PC-3 (cell line): ENCODE measurements at regions not wholly inside any gene's neighbourhood (a gene's known extent, or its start where the extent isn't known, plus 50 kb on each side); places are given as distances from the start of the nearest gene placed in this dataset.
A peak's percentile ranks its signal among the peaks of the same experiment; 100 is the strongest.

Experiments
- ATAC-seq: fragments of 200-7000 bp; cut with Tn5 transposase; 2 replicates; pipeline ENCODE4 v1.9.1; 2020; ENCODE audit warnings: mild to moderate bottlenecking, moderate library complexity
- BruUV-seq: library from RNA; stranded (reverse); fragments of 400-500 nt; replicated peaks from 2 replicates; lab custom pipeline; 2021; lab: Mats Ljungman, UMichigan
- CTCF ChIA-PET: fragments of 300-600 bp; sonication (Branson Sonifier 250); formaldehyde crosslinking; loops from one replicate; lab custom pipeline; 2022; ENCODE audit warnings: antibody characterized with exemption; lab: Charles Lee
- POLR2A ChIA-PET: fragments of 300-600 bp; sonication (Branson Sonifier 250); formaldehyde crosslinking; loops from one replicate; lab custom pipeline; 2022; ENCODE audit warnings: antibody characterized with exemption; ENCODE audit not compliant: unreplicated experiment; lab: Charles Lee
- DNase-seq: peaks from one replicate; pipeline ENCODE4 v3.0.0-alpha.2; 2015
- H2AFZ ChIP-seq: fragments of 300-600 bp; sonication (generic); 2 replicates; pipeline ENCODE4 v1.6.0; 2016; ENCODE audit warnings: antibody characterized with exemption, low read length
- H3F3A ChIP-seq: fragments of 300-600 bp; sonication (generic); one replicate; pipeline ENCODE4 v1.6.0; 2017; ENCODE audit warnings: antibody characterized with exemption, low read length, control low read depth, mild to moderate bottlenecking; ENCODE audit not compliant: unreplicated experiment
- H3K27ac ChIP-seq: fragments of 300-600 bp; sonication (generic); 2 replicates; pipeline ENCODE4 v1.5.1; 2016; ENCODE audit warnings: mild to moderate bottlenecking, low read length
- H3K27me3 ChIP-seq: fragments of 300-600 bp; sonication (generic); 2 replicates; pipeline ENCODE4 v1.6.1; 2016; ENCODE audit warnings: low read length, mixed read lengths
- H3K36me3 ChIP-seq: fragments of 300-600 bp; sonication (generic); 2 replicates; pipeline ENCODE4 v1.6.1; 2016; ENCODE audit warnings: low read depth, mixed run types, low read length, mixed read lengths
- H3K4me1 ChIP-seq: fragments of 300-600 bp; sonication (generic); 2 replicates; pipeline ENCODE4 v1.5.1; 2016; ENCODE audit warnings: low read length; ENCODE audit not compliant: insufficient read depth
- H3K4me2 ChIP-seq: fragments of 300-600 bp; sonication (generic); 2 replicates; pipeline ENCODE4 v1.6.0; 2016; ENCODE audit warnings: low read length
- H3K4me3 ChIP-seq: fragments of 300-600 bp; sonication (generic); 2 replicates; pipeline ENCODE4 v1.5.1; 2016; ENCODE audit warnings: mild to moderate bottlenecking, low read length, mixed read lengths
- H3K79me2 ChIP-seq: fragments of 300-600 bp; sonication (generic); 2 replicates; pipeline ENCODE4 v1.6.1; 2017; ENCODE audit warnings: low read length, mixed read lengths
- H3K9ac ChIP-seq: fragments of 300-600 bp; sonication (generic); 2 replicates; pipeline ENCODE4 v1.6.0; 2016; ENCODE audit warnings: mild to moderate bottlenecking, low read length
- H3K9me2 ChIP-seq: fragments of 300-600 bp; sonication (generic); replicated peaks from 2 replicates; pipeline ENCODE4 v1.6.1; 2016; ENCODE audit warnings: mixed run types, low read length, mixed read lengths
- H3K9me3 ChIP-seq: fragments of 300-600 bp; sonication (generic); 2 replicates; pipeline ENCODE4 v1.6.1; 2016; ENCODE audit warnings: low read length, mixed read lengths
- H4K20me1 ChIP-seq: fragments of 300-600 bp; sonication (generic); 2 replicates; pipeline ENCODE4 v1.6.1; 2016; ENCODE audit warnings: low read length, mixed read lengths
- EZH2 ChIP-seq: fragments of 300-600 bp; sonication (generic); IDR thresholded peaks from one replicate; pipeline ENCODE4 v1.6.1; 2017; ENCODE audit warnings: antibody characterized with exemption, mild to moderate bottlenecking, low read length; ENCODE audit not compliant: unreplicated experiment
- EZH2phosphoT487 ChIP-seq: fragments of 300-600 bp; sonication (generic); IDR thresholded peaks from 2 replicates; pipeline ENCODE4 v1.6.1; 2018; ENCODE audit warnings: mild to moderate bottlenecking, antibody characterized with exemption, low read length, borderline replicate concordance
- intact Hi-C: fragments of 100-400 bp; cut with micrococcal nuclease; formaldehyde crosslinking; loops from 2 replicates; pipeline ENCODE4 v1.9.0; 2023
- TF ChIP-seq, protein P1 (sequence below): fragments of 300-600 bp; sonication (generic); conservative IDR thresholded peaks from 2 replicates; pipeline ENCODE4 v1.5.1; 2017; ENCODE audit warnings: antibody characterized with exemption, low read depth, mild to moderate bottlenecking, low read length

DNA sequence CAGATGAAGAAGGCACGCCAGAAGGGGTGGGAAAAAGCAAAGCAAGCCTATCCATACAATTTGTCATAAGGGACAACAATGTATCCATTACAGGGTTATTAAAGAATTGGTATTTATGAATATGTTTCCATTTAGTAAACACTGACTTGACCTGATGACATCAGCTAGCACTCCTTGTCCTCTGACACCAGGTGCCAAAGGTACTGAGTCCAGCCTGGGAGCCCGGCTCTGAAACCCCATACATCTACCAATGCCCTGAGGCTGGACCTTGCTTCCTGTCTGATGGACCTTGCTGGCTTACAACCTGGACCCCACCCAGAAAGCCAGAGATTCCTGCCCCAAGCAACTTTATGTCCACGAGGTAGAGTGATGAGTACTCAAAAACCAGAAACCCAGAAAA lies 263.0 kb upstream of the ATP11B start:
- H2AFZ ChIP-seq, result no peak overlapping the region
- H3K27ac ChIP-seq, result no peak overlapping the region
- no peaks in the 10 kb centered on the region for H3K36me3 ChIP-seq
- no TSS peak for BruUV-seq
- no peaks in the 10 kb centered on the region for H3K27me3 ChIP-seq
- H3K4me2 ChIP-seq, result no peak overlapping the region
- intact Hi-C loops, result no loop called here
- CTCF ChIA-PET, result no interaction called here
- POLR2A ChIA-PET, result no interaction called here
- H3K9me3 ChIP-seq, result no peaks in the 10 kb centered on the region
- no peaks in the 10 kb centered on the region for H3K4me1 ChIP-seq
- ATAC-seq (no peak), DNase-seq (no peak)
- TF ChIP-seq, protein P1, sequence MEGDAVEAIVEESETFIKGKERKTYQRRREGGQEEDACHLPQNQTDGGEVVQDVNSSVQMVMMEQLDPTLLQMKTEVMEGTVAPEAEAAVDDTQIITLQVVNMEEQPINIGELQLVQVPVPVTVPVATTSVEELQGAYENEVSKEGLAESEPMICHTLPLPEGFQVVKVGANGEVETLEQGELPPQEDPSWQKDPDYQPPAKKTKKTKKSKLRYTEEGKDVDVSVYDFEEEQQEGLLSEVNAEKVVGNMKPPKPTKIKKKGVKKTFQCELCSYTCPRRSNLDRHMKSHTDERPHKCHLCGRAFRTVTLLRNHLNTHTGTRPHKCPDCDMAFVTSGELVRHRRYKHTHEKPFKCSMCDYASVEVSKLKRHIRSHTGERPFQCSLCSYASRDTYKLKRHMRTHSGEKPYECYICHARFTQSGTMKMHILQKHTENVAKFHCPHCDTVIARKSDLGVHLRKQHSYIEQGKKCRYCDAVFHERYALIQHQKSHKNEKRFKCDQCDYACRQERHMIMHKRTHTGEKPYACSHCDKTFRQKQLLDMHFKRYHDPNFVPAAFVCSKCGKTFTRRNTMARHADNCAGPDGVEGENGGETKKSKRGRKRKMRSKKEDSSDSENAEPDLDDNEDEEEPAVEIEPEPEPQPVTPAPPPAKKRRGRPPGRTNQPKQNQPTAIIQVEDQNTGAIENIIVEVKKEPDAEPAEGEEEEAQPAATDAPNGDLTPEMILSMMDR, result no peak
- H3F3A ChIP-seq, result no peaks in the 10 kb centered on the region
- H3K4me3 ChIP-seq, result no peak overlapping the region
- no peaks in the 10 kb centered on the region for H4K20me1 ChIP-seq
- H3K9me2 ChIP-seq, result no peaks in the 10 kb centered on the region
- H3K79me2 ChIP-seq, result no peaks in the 10 kb centered on the region
- H3K9ac ChIP-seq, result no peak overlapping the region

GRCh38 chr3:182533394-182533793 lies 259.9 kb upstream of the ATP11B start:
- DNase-seq, result peak; percentile 41

DNA sequence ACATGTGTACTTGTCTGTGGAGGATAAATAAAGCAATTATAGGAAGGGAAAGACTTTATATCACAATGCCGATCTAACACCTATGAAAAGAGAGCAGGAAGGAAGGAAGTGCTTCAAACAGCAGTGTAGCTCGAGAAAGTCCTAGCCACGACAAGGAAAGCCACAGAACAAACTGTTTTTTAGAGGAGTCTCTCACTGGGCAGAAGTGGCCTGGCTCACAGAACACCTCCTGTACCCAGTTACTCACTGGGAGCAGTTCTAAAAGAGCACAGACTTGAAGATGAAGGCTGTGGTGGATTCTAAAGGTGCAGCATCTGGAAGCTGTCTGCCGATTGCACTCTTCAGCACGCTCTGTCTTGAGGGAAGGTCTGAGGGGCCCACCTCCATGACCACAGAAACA lies 248.8 kb upstream of the ATP11B start:
- no peaks in the 10 kb centered on the region for H3K36me3 ChIP-seq
- ATAC-seq, result no peak
- ChIA-PET POLR2A (no interaction called here), CTCF (no interaction called here)
- no peak overlapping the region for H3K9ac ChIP-seq
- no peaks in the 10 kb centered on the region for H4K20me1 ChIP-seq
- H2AFZ ChIP-seq, result no peak overlapping the region
- H3K27me3 ChIP-seq, result no peaks in the 10 kb centered on the region
- H3K4me2 ChIP-seq, result no peak overlapping the region
- H3K27ac ChIP-seq, result no peak overlapping the region
- BruUV-seq, result no TSS peak
- no peaks in the 10 kb centered on the region for H3K9me3 ChIP-seq
- no peaks in the 10 kb centered on the region for H3K9me2 ChIP-seq
- H3F3A ChIP-seq, result no peaks in the 10 kb centered on the region
- no peaks in the 10 kb centered on the region for H3K79me2 ChIP-seq
- intact Hi-C loops, result no loop called here
- DNase-seq, result no peak
- H3K4me3 ChIP-seq, result no peak overlapping the region
- no peaks in the 10 kb centered on the region for H3K4me1 ChIP-seq
- TF ChIP-seq EZH2phosphoT487, result no peak
- no peak for TF ChIP-seq EZH2
- TF ChIP-seq, protein P1, result no peak

More at GRCh38 chr3:182533394-182533793, 259.9 kb upstream of the ATP11B start:
- Histone ChIP-seq H3K27me3 (no peaks in the 10 kb centered on the region), H4K20me1 (no peaks in the 10 kb centered on the region), H3K9me2 (no peaks in the 10 kb centered on the region), H3K4me3 (no peak overlapping the region), H3K36me3 (no peaks in the 10 kb centered on the region), H3K79me2 (no peaks in the 10 kb centered on the region), H3K4me1 (no peaks in the 10 kb centered on the region), H3K4me2 (no peak overlapping the region), H3K9ac (no peak overlapping the region), H3K27ac (no peak overlapping the region), H3K9me3 (no peaks in the 10 kb centered on the region), H3F3A (no peaks in the 10 kb centered on the region), H2AFZ (no peak overlapping the region)
- TF ChIP-seq EZH2phosphoT487, result no peak
- TF ChIP-seq, protein P1, result no peak
- no peak for TF ChIP-seq EZH2
- BruUV-seq, result no TSS peak
- ChIA-PET POLR2A (no interaction called here), CTCF (no interaction called here)
- no peak for ATAC-seq
- intact Hi-C loops, result no loop called here
